Smooth muscle cell (in vitro differentiated cells): ENCODE measurements at regions not wholly inside any gene's neighbourhood (a gene's known extent, or its start where the extent isn't known, plus 50 kb on each side); places are given as distances from the start of the nearest gene placed in this dataset.

Experiments used
- DNase-seq: peaks from one replicate; lab custom pipeline; 2025; ENCODE audit not compliant: unreplicated experiment; lab: John Stamatoyannopoulos, UW
- H2AFZ ChIP-seq: fragments of 200-600 bp; sonication (generic); 2 replicates; pipeline ENCODE4 v1.6.0; 2016; ENCODE audit warnings: antibody characterized with exemption, low read depth, mild to moderate bottlenecking
- H3F3A ChIP-seq: fragments of 200-600 bp; sonication (generic); 2 replicates; pipeline ENCODE4 v1.6.0; 2017; ENCODE audit warnings: antibody characterized with exemption, low read depth
- H3K27ac ChIP-seq: fragments of 200-600 bp; sonication (generic); 2 replicates; pipeline ENCODE4 v1.5.1; 2016; ENCODE audit warnings: low read depth, mild to moderate bottlenecking
- H3K27me3 ChIP-seq: fragments of 200-600 bp; sonication (generic); 2 replicates; pipeline ENCODE4 v1.6.1; 2016; ENCODE audit warnings: low read depth, mild to moderate bottlenecking
- H3K36me3 ChIP-seq: fragments of 200-600 bp; sonication (generic); 2 replicates; pipeline ENCODE4 v1.5.1; 2016; ENCODE audit warnings: low read depth
- H3K4me1 ChIP-seq: fragments of 200-600 bp; sonication (generic); 2 replicates; pipeline ENCODE4 v1.5.1; 2016; ENCODE audit warnings: low read depth
- H3K4me2 ChIP-seq: fragments of 200-600 bp; sonication (generic); 2 replicates; pipeline ENCODE4 v1.6.0; 2016; ENCODE audit warnings: mild to moderate bottlenecking
- H3K4me3 ChIP-seq: fragments of 200-600 bp; sonication (generic); 2 replicates; pipeline ENCODE4 v1.5.1; 2016; ENCODE audit warnings: mild to moderate bottlenecking
- H3K79me2 ChIP-seq: fragments of 200-600 bp; sonication (generic); 2 replicates; pipeline ENCODE4 v1.6.0; 2016; ENCODE audit warnings: low read depth, mild to moderate bottlenecking
- H3K9ac ChIP-seq: fragments of 200-600 bp; sonication (generic); 2 replicates; pipeline ENCODE4 v1.6.0; 2016; ENCODE audit warnings: low read depth
- H3K9me3 ChIP-seq: fragments of 200-600 bp; sonication (generic); replicated peaks from 2 replicates; pipeline ENCODE4 v1.5.1; 2016; ENCODE audit warnings: low read depth
- H4K20me1 ChIP-seq: fragments of 200-600 bp; sonication (generic); 2 replicates; pipeline ENCODE4 v1.6.0; 2016; ENCODE audit warnings: low read depth
- WGBS: methylation state at CpG from one replicate; pipeline ENCODE4 v1.1.7; 2016; ENCODE audit warnings: low lambda C conversion rate; 5-methylcytosine and 5-hydroxymethylcytosine counted together
- TF ChIP-seq, protein P1 (sequence below): fragments of 200-600 bp; sonication (generic); IDR thresholded peaks from 2 replicates; pipeline ENCODE4 v1.5.1; 2017; ENCODE audit warnings: borderline replicate concordance, mild to moderate bottlenecking, antibody characterized with exemption; ENCODE audit not compliant: insufficient read depth, poor library complexity, severe bottlenecking

- Histone ChIP-seq H4K20me1 (no peaks in the 10 kb centered on the region), H3K27me3 (peaks cover 29% of the 10 kb centered on the region), H3K36me3 (no peaks in the 10 kb centered on the region), H3F3A (no peaks in the 10 kb centered on the region), H3K9ac (no peak overlapping the region), H3K27ac (no peak overlapping the region), H3K79me2 (no peaks in the 10 kb centered on the region), H2AFZ (no peak overlapping the region), H3K4me2 (no peak overlapping the region), H3K4me3 (no peak overlapping the region), H3K4me1 (no peaks in the 10 kb centered on the region), H3K9me3 (no peaks in the 10 kb centered on the region)
- no peak for DNase-seq
- 64% methylated on average over 4 of the region's 4 CpGs for WGBS
- TF ChIP-seq, protein P1, sequence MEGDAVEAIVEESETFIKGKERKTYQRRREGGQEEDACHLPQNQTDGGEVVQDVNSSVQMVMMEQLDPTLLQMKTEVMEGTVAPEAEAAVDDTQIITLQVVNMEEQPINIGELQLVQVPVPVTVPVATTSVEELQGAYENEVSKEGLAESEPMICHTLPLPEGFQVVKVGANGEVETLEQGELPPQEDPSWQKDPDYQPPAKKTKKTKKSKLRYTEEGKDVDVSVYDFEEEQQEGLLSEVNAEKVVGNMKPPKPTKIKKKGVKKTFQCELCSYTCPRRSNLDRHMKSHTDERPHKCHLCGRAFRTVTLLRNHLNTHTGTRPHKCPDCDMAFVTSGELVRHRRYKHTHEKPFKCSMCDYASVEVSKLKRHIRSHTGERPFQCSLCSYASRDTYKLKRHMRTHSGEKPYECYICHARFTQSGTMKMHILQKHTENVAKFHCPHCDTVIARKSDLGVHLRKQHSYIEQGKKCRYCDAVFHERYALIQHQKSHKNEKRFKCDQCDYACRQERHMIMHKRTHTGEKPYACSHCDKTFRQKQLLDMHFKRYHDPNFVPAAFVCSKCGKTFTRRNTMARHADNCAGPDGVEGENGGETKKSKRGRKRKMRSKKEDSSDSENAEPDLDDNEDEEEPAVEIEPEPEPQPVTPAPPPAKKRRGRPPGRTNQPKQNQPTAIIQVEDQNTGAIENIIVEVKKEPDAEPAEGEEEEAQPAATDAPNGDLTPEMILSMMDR: no peak
Observed at GRCh38 chr7:68715907-68716306, 882.4 kb upstream of the AUTS2 start.

GRCh38 chr7:68717176-68717575 is 881.1 kb upstream of the AUTS2 start:
- Histone ChIP-seq H3K36me3 (no peaks in the 10 kb centered on the region), H3K27ac (no peak overlapping the region), H3K79me2 (no peaks in the 10 kb centered on the region), H3K4me3 (no peak overlapping the region), H2AFZ (no peak overlapping the region), H3K4me1 (no peaks in the 10 kb centered on the region), H3K4me2 (no peak overlapping the region), H3K27me3 (peaks cover 29% of the 10 kb centered on the region), H3F3A (no peaks in the 10 kb centered on the region), H3K9me3 (no peaks in the 10 kb centered on the region), H4K20me1 (no peaks in the 10 kb centered on the region), H3K9ac (no peak overlapping the region)
- DNase-seq: no peak
- WGBS: 93% methylated on average over 1 of the region's 1 CpG
- TF ChIP-seq, protein P1: no peak

GRCh38 chr7:68718097-68718551 is 880.2 kb upstream of the AUTS2 start:
- WGBS: 10% methylated on average over 1 of the region's 1 CpG
- peaks cover 29% of the 10 kb centered on the region for H3K27me3 ChIP-seq

GRCh38 chr7:68720697-68721096 is 877.6 kb upstream of the AUTS2 start:
- no peak for DNase-seq
- TF ChIP-seq, protein P1: no peak

More at GRCh38 chr7:68718097-68718551, 880.2 kb upstream of the AUTS2 start:
- Histone ChIP-seq H4K20me1 (no peaks in the 10 kb centered on the region), H3F3A (no peaks in the 10 kb centered on the region), H3K36me3 (no peaks in the 10 kb centered on the region), H3K9me3 (no peaks in the 10 kb centered on the region), H3K79me2 (no peaks in the 10 kb centered on the region), H3K4me2 (no peak overlapping the region), H3K4me1 (no peaks in the 10 kb centered on the region), H3K4me3 (no peak overlapping the region), H2AFZ (no peak overlapping the region), H3K9ac (no peak overlapping the region), H3K27ac (no peak overlapping the region)
- TF ChIP-seq, protein P1: no peak
- DNase-seq: no peak

More at GRCh38 chr7:68720697-68721096, 877.6 kb upstream of the AUTS2 start:
- no peak overlapping the region for H3K4me2 ChIP-seq
- no peaks in the 10 kb centered on the region for H4K20me1 ChIP-seq
- no peaks in the 10 kb centered on the region for H3K9me3 ChIP-seq
- H3K36me3 ChIP-seq: no peaks in the 10 kb centered on the region
- H3K4me3 ChIP-seq: no peak overlapping the region
- H3K9ac ChIP-seq: no peak overlapping the region
- H3K79me2 ChIP-seq: no peaks in the 10 kb centered on the region
- WGBS: 47% methylated on average over 5 of the region's 5 CpGs
- no peaks in the 10 kb centered on the region for H3F3A ChIP-seq
- H3K27me3 ChIP-seq: peaks cover 12% of the 10 kb centered on the region
- H2AFZ ChIP-seq: no peak overlapping the region
- H3K27ac ChIP-seq: no peak overlapping the region
- no peaks in the 10 kb centered on the region for H3K4me1 ChIP-seq
